HFFc6 (cell line): ENCODE measurements at regions not wholly inside any gene's neighbourhood (a gene's known extent, or its start where the extent isn't known, plus 50 kb on each side); places are given as distances from the start of the nearest gene placed in this dataset.

Experiments used
- DNase-seq: peaks from one replicate; pipeline ENCODE4 v3.0.0-alpha.2; 2018
- H3K27ac Mint-ChIP-seq: 2 replicates; pipeline ENCODE4 v1.8.0; 2020; ENCODE audit warnings: mild to moderate bottlenecking, mixed read lengths
- H3K27me3 Mint-ChIP-seq: 2 replicates; pipeline ENCODE4 v1.8.0; 2021; ENCODE audit warnings: mild to moderate bottlenecking, moderate library complexity, mixed read lengths; ENCODE audit not compliant: insufficient read depth
- H3K36me3 Mint-ChIP-seq: 2 replicates; pipeline ENCODE4 v1.8.0; 2021; ENCODE audit warnings: low read depth, mixed read lengths
- H3K4me1 Mint-ChIP-seq: 2 replicates; pipeline ENCODE4 v1.8.0; 2020; ENCODE audit warnings: low read depth, mixed read lengths
- H3K4me3 Mint-ChIP-seq: 2 replicates; pipeline ENCODE4 v1.8.0; 2020; ENCODE audit warnings: mild to moderate bottlenecking, moderate library complexity, mixed read lengths
- H3K9me3 Mint-ChIP-seq: 2 replicates; pipeline ENCODE4 v1.8.0; 2020; ENCODE audit warnings: mild to moderate bottlenecking, mixed read lengths
- TF ChIP-seq, protein P1 (sequence below): fragments of 200-600 bp; sonication (generic); IDR thresholded peaks from 2 replicates; pipeline ENCODE4 v1.5.0; 2021; ENCODE audit warnings: antibody characterized with exemption, mild to moderate bottlenecking

DNA sequence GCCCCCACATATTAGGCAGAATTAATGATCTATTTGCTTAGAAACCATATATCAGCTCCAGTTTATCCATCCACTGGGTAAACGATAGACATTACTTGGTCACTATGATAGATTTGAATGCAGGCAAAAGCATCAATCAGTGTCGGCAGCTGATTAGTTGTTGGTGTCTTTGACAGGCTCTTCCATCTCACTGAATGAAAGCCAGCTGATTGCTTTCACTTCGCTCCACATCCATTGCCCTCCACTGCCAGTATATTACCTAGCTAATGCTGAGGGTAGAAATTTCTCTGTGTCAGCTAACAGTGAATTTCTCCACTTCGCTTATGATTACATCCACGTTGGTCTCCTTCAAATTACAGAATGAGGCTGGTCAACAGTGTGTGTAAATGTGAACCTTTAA is 821.3 kb upstream of the TYRP1 start:
- Mint-ChIP-seq H3K9me3 (peaks cover 14% of the 10 kb centered on the region), H3K27me3 (no peaks in the 10 kb centered on the region; the same call in 1 of the 2 replicates), H3K36me3 (no peaks in the 10 kb centered on the region), H3K27ac (no peak overlapping the region), H3K4me3 (no peak overlapping the region), H3K4me1 (no peaks in the 10 kb centered on the region)
- DNase-seq = no peak
- TF ChIP-seq, protein P1, sequence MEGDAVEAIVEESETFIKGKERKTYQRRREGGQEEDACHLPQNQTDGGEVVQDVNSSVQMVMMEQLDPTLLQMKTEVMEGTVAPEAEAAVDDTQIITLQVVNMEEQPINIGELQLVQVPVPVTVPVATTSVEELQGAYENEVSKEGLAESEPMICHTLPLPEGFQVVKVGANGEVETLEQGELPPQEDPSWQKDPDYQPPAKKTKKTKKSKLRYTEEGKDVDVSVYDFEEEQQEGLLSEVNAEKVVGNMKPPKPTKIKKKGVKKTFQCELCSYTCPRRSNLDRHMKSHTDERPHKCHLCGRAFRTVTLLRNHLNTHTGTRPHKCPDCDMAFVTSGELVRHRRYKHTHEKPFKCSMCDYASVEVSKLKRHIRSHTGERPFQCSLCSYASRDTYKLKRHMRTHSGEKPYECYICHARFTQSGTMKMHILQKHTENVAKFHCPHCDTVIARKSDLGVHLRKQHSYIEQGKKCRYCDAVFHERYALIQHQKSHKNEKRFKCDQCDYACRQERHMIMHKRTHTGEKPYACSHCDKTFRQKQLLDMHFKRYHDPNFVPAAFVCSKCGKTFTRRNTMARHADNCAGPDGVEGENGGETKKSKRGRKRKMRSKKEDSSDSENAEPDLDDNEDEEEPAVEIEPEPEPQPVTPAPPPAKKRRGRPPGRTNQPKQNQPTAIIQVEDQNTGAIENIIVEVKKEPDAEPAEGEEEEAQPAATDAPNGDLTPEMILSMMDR = no peak

DNA sequence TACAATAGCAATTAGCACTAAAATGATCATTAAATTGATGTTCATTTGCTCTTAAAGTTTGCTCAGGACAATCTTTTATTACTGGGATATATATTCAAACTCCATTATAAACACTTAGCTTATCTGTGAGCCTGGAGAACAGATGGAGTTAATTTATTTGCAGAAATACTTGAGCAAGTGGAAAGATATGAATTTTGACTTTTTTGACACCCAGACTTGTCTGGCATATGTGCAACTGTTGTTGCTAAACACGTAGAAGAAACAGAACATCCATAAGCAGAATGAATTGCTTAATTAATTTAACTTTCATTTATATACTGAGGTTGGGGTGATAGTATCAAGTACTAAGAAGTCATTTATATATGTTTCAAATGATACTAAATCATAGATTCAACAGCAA is 820.7 kb upstream of the TYRP1 start:
- H3K36me3 Mint-ChIP-seq = no peaks in the 10 kb centered on the region
- H3K27me3 Mint-ChIP-seq = no peaks in the 10 kb centered on the region; the same call in 1 of the 2 replicates
- H3K9me3 Mint-ChIP-seq = peaks cover 14% of the 10 kb centered on the region
- no peaks in the 10 kb centered on the region for H3K4me1 Mint-ChIP-seq
- no peak overlapping the region for H3K27ac Mint-ChIP-seq
- H3K4me3 Mint-ChIP-seq = no peak overlapping the region
- no peak for DNase-seq
- TF ChIP-seq, protein P1 = no peak

DNA sequence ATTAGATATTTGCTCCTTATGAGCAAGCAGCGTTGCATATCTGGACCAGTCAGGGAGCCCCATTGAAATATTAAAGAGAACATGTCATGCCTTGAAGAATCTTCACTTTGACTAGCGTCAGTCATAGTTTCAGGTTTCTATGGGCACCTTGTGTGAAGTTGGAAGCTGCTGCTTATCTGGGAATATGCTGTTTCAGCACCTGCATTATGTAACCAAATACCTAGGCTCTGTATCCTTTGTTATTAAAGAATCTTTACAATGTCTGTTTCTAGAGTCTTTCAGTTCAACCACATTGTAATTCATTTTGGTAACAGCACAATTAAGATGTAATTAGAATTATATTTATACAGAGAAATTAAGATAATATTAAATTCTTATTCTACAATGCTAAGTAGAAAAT is 818.8 kb upstream of the TYRP1 start:
- Mint-ChIP-seq H3K27me3 (no peaks in the 10 kb centered on the region), H3K9me3 (peaks cover 6% of the 10 kb centered on the region), H3K36me3 (no peaks in the 10 kb centered on the region), H3K4me1 (no peaks in the 10 kb centered on the region), H3K27ac (no peak overlapping the region), H3K4me3 (no peak overlapping the region)
- TF ChIP-seq, protein P1 = no peak
- no peak for DNase-seq

DNA sequence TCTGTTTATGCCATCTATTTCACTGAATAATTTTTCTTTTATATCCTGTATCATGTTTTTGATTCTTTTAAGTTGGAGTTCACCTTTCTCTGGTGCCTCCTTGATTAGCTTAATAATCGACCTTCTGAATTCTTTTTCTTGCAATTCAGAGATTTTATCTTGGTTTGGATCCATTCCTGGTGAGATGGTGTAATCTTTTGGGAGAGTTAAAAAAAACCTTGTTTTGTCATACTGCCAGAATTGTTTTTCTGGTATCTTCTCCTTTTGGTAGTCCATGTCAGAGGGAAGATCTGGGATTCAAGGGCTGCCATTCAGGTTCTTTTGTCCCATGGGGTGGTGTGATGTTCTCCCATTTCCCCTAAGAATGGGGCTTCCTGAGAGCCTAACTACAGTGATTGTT is 800.8 kb upstream of the TYRP1 start:
- Mint-ChIP-seq H3K36me3 (no peaks in the 10 kb centered on the region), H3K4me3 (no peak overlapping the region), H3K9me3 (peaks cover 64% of the 10 kb centered on the region), H3K4me1 (no peaks in the 10 kb centered on the region), H3K27me3 (no peaks in the 10 kb centered on the region; the same call in 1 of the 2 replicates), H3K27ac (no peak overlapping the region)
- TF ChIP-seq, protein P1 = no peak
- DNase-seq = no peak

DNA sequence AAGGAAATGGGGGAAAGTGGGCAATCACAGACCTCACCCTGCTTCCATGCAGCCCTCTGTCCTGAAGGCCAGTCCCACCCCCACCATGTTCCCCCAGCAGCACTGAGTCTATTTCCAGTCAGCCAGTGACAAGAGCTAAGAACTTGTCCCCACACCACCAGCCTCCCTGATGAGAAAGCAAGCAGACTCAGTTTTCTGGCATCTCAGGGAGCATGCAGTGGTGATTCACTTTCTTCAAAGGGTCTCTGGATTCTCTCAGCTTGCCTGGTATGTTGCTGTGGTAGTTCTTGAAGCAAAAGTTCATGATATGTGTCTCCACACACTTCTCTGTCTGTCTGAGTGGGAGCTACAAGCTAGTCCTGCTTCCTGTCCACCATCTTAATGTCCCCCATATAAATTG is 799.9 kb upstream of the TYRP1 start:
- no peak overlapping the region for H3K4me3 Mint-ChIP-seq
- TF ChIP-seq, protein P1 = no peak

DNA sequence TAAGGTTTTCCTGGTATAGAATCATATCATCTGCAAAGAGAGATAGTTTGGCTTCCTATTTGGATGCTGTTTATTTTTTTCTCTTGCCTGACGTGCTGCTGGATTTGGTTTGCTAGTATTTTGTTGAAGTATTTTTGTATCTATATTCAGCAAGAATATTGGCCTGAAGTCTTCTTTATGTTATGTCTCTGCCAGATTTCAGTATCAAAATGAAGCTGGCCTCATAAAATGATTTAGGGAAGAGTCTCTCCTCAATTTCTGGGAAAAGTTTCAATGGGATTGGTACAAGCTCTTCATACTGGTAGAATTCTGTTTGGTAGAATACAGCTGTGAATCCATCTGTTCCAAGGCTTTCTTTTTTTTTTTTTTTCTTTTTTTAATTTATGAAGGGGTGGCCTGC is 799.0 kb upstream of the TYRP1 start:
- TF ChIP-seq, protein P1 = no peak
- H3K4me3 Mint-ChIP-seq = no peak overlapping the region
- H3K9me3 Mint-ChIP-seq = peaks cover 63% of the 10 kb centered on the region
- no peak for DNase-seq
- no peak overlapping the region for H3K27ac Mint-ChIP-seq
- H3K27me3 Mint-ChIP-seq = no peaks in the 10 kb centered on the region; the same call in 1 of the 2 replicates
- H3K4me1 Mint-ChIP-seq = no peaks in the 10 kb centered on the region
- no peaks in the 10 kb centered on the region for H3K36me3 Mint-ChIP-seq

More for the DNA sequence above, 799.9 kb upstream of the TYRP1 start:
- no peaks in the 10 kb centered on the region for H3K4me1 Mint-ChIP-seq
- peaks cover 67% of the 10 kb centered on the region for H3K9me3 Mint-ChIP-seq
- no peak for DNase-seq
- no peaks in the 10 kb centered on the region; the same call in 1 of the 2 replicates for H3K27me3 Mint-ChIP-seq
- H3K27ac Mint-ChIP-seq = no peak overlapping the region
- no peaks in the 10 kb centered on the region for H3K36me3 Mint-ChIP-seq
